ENCODE measurements at regions not wholly inside any gene's neighbourhood (a gene's known extent, or its start where the extent isn't known, plus 50 kb on each side); places are given as distances from the start of the nearest gene placed in this dataset.

- TF ChIP-seq KAT7 (CRISPR knock-in tag; IDR thresholded peaks at IDR 0.05; ENCODE audit: borderline replicate concordance) (no peak), CTCF (IDR thresholded peaks at IDR 0.05) (no peak)
- TF ChIP-seq, protein P1, sequence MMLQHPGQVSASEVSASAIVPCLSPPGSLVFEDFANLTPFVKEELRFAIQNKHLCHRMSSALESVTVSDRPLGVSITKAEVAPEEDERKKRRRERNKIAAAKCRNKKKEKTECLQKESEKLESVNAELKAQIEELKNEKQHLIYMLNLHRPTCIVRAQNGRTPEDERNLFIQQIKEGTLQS (CRISPR knock-in tag; conservative IDR thresholded peaks at IDR 0.05): no peak
Measured at GRCh38 chr21:8989721-8990325, 1531.6 kb upstream of the TPTE start.

Measured in WTC11 (cell line).